Right lobe of liver (tissue), 4 donors: ENCODE measurements at regions not wholly inside any gene's neighbourhood (a gene's known extent, or its start where the extent isn't known, plus 50 kb on each side); places are given as distances from the start of the nearest gene placed in this dataset.

Experiments
- POLR2A ChIP-seq: fragments of 450-650 bp; IDR thresholded peaks from one replicate; pipeline ENCODE4 v1.6.1; 2017; ENCODE audit warnings: antibody characterized with exemption, mild to moderate bottlenecking
- TF ChIP-seq, protein P1 (sequence below), 4 donors: fragments of 200-600 bp in 3 of 4; fragments of 450-650 bp in 1 of 4; IDR thresholded peaks; one replicate each; pipeline versions ENCODE4 v1.5.1 to v1.8.0; 2016 to 2022; ENCODE audit warnings: antibody characterized with exemption in 4 of 4, mild to moderate bottlenecking in 2 of 4
- donor health status: DM: no; HTN: no; CAD: no.
- donor health status: DM: no; HTN: no; CAD: no.
- donor health status: DM: no; HTN: yes; CAD: no.

DNA sequence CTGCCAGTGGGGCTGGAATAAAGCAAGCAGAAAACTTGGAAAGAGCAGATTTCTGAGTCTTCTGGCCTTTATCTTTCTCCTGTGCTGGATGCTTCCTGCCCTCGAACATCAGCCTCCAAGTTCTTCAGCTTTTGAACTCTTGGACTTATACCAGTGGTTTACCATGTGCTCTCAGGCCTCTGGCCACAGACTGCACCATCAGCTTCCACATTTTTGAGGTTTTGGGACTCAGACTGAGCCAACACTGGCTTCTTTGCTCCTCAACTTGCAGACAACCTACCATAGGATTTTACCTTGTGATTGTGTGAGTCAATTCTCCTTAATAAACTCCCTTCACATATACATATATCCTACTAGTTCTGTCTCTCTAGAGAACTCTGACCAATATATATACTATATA is 706.6 kb downstream of the NR2F2 start:
- TF ChIP-seq, protein P1, sequence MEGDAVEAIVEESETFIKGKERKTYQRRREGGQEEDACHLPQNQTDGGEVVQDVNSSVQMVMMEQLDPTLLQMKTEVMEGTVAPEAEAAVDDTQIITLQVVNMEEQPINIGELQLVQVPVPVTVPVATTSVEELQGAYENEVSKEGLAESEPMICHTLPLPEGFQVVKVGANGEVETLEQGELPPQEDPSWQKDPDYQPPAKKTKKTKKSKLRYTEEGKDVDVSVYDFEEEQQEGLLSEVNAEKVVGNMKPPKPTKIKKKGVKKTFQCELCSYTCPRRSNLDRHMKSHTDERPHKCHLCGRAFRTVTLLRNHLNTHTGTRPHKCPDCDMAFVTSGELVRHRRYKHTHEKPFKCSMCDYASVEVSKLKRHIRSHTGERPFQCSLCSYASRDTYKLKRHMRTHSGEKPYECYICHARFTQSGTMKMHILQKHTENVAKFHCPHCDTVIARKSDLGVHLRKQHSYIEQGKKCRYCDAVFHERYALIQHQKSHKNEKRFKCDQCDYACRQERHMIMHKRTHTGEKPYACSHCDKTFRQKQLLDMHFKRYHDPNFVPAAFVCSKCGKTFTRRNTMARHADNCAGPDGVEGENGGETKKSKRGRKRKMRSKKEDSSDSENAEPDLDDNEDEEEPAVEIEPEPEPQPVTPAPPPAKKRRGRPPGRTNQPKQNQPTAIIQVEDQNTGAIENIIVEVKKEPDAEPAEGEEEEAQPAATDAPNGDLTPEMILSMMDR (IDR thresholded peaks at IDR 0.05), result no peak
- TF ChIP-seq POLR2A, result no peak
